G401 (cell line): ENCODE measurements at regions not wholly inside any gene's neighbourhood (a gene's known extent, or its start where the extent isn't known, plus 50 kb on each side); places are given as distances from the start of the nearest gene placed in this dataset.
"Not testable (repeated sequence)": the region's sequence is repeated elsewhere in the genome, so short reads cannot be mapped to it uniquely, and the experiment has no call there.

Experiments
- DNase-seq: peaks from one replicate; pipeline ENCODE4 v3.0.0-alpha.2; 2015; ENCODE audit warnings: low spot score
- in situ Hi-C: cut with HindIII; loops from 2 replicates; pipeline ENCODE4 v1.10.0; 2016; ENCODE audit warnings: low sequenced_read_pairs, mixed read lengths

GRCh38 chr4:123243220-123243619, 153.4 kb upstream of the SPRY1 start:
- DNase-seq, in situ Hi-C loops: not testable (repeated sequence)

- in situ Hi-C loops: no loop called here
- no peak for DNase-seq
Measured at GRCh38 chr4:123244137-123244536, 152.5 kb upstream of the SPRY1 start.

GRCh38 chr4:123246085-123246484, 150.5 kb upstream of the SPRY1 start:
- DNase-seq: no peak
- in situ Hi-C loops: no loop called here

- in situ Hi-C loops: no loop called here
- no peak for DNase-seq
Measured at GRCh38 chr4:123248085-123248659, 148.4 kb upstream of the SPRY1 start.

GRCh38 chr4:123249821-123250220, 146.8 kb upstream of the SPRY1 start:
- in situ Hi-C loops: no loop called here
- no peak for DNase-seq

- DNase-seq: no peak
- in situ Hi-C loops: no loop called here
Measured at GRCh38 chr4:123250843-123251242, 145.8 kb upstream of the SPRY1 start.

GRCh38 chr4:123255971-123256370, 140.6 kb upstream of the SPRY1 start:
- in situ Hi-C loops: no loop called here
- DNase-seq: no peak

GRCh38 chr4:123256901-123257300, 139.7 kb upstream of the SPRY1 start:
- no peak for DNase-seq
- in situ Hi-C loops: no loop called here

- in situ Hi-C loops: no loop called here
- no peak for DNase-seq
Measured at GRCh38 chr4:123257591-123257990, 139.0 kb upstream of the SPRY1 start.

- in situ Hi-C loops: no loop called here
- no peak for DNase-seq
Measured at GRCh38 chr4:123259676-123260646, 136.6 kb upstream of the SPRY1 start.

- in situ Hi-C loops: no loop called here
- no peak for DNase-seq
Measured at GRCh38 chr4:123260653-123261052, 135.9 kb upstream of the SPRY1 start.

- in situ Hi-C loops: no loop called here
- no peak for DNase-seq
Measured at GRCh38 chr4:123262080-123262479, 134.5 kb upstream of the SPRY1 start.

- in situ Hi-C loops: no loop called here
- DNase-seq: no peak
Measured at GRCh38 chr4:123265443-123265842, 131.2 kb upstream of the SPRY1 start.

- DNase-seq: no peak
- in situ Hi-C loops: no loop called here
Measured at GRCh38 chr4:123266221-123266620, 130.4 kb upstream of the SPRY1 start.

- DNase-seq: no peak
Measured at GRCh38 chr4:123278755-123279154, 117.8 kb upstream of the SPRY1 start.

GRCh38 chr4:123283371-123283895, 113.2 kb upstream of the SPRY1 start:
- DNase-seq: no peak
- in situ Hi-C loops: no loop called here

More at GRCh38 chr4:123278755-123279154, 117.8 kb upstream of the SPRY1 start:
- in situ Hi-C loops: no loop called here

GRCh38 chr4:123284168-123284567, 112.4 kb upstream of the SPRY1 start:
- DNase-seq: no peak

GRCh38 chr4:123286903-123287466, 109.6 kb upstream of the SPRY1 start:
- no peak for DNase-seq
- in situ Hi-C loops: no loop called here

More at GRCh38 chr4:123284168-123284567, 112.4 kb upstream of the SPRY1 start:
- in situ Hi-C loops: no loop called here

- in situ Hi-C loops: no loop called here
- DNase-seq: no peak
Measured at GRCh38 chr4:123288309-123289025, 108.1 kb upstream of the SPRY1 start.
